ENCODE measurements at regions not wholly inside any gene's neighbourhood (a gene's known extent, or its start where the extent isn't known, plus 50 kb on each side); places are given as distances from the start of the nearest gene placed in this dataset.
"Not testable (repeated sequence)": the region's sequence is repeated elsewhere in the genome, so short reads cannot be mapped to it uniquely, and the experiment has no call there.

DNA sequence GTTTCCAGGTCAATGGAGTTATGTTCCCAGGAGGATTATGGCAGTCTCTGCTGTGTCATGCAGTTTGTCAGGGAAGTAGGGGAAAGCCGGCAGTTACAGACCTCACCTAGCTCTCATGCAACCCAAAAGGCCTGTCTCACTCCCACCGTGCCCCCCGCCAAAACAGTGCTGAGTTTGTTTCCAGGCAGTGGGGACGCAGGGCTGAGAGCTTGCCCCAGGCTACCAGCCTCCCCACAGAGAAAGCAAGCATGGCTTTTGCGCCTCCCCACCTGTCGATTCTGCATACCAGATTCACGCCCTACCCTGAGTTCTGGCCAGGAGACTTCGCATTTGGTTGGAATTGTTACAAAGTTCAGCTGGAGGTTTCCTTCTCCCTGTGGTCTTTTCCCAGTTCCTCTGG is 383.9 kb downstream of the PCDH11X start:
- H3K27ac Mint-ChIP-seq; H3K4me3 ChIP-seq (replicated peaks in 1 of 3; ENCODE audit: low read depth in 2 of 3, low read length in 3 of 3); H3K4me2 ChIP-seq (replicated peaks; ENCODE audit: extremely low read depth, low read length, poor library complexity, severe bottlenecking); H3K36me3 Mint-ChIP-seq; H2AFZ ChIP-seq (ENCODE audit: insufficient read depth, low read depth, low read length, poor library complexity, severe bottlenecking); DNase-seq; intact Hi-C loops (cut with micrococcal nuclease); H3K9me3 ChIP-seq (replicated peaks in 1 of 2; ENCODE audit: control insufficient read depth in 1 of 2, insufficient read depth in 1 of 2, low read length in 2 of 2); H3K36me3 ChIP-seq (replicated peaks in 1 of 2; ENCODE audit: control insufficient read depth in 1 of 2, insufficient read depth in 2 of 2, low read length in 2 of 2); H3K4me1 Mint-ChIP-seq; H3K27ac ChIP-seq (ENCODE audit: low read depth in 1 of 2, low read length in 2 of 2); H3K9ac ChIP-seq (ENCODE audit: insufficient read depth, low read length, poor library complexity, severe bottlenecking); H3K79me2 ChIP-seq (ENCODE audit: insufficient read depth, low read length); H3K27me3 ChIP-seq (ENCODE audit: control insufficient read depth in 2 of 2, insufficient read depth in 2 of 2, low read length in 2 of 2); H3K4me1 ChIP-seq (ENCODE audit: control insufficient read depth in 1 of 2, insufficient read depth in 2 of 2, low read length in 2 of 2); H3K4me3 Mint-ChIP-seq; H4K20me1 ChIP-seq (ENCODE audit: insufficient read depth, low read length); H3K27me3 Mint-ChIP-seq (ENCODE audit: low read depth in 3 of 3); H3K9me3 Mint-ChIP-seq: not testable (repeated sequence)
- no CpG with 5 or more reads among the region's 8 CpGs for WGBS (ENCODE audit: insufficient coverage)

- TF ChIP-seq CTCF (IDR thresholded peaks at IDR 0.05): no peak
- no peaks in the 10 kb centered on the region for H3K4me1 Mint-ChIP-seq
- DNase-seq: no peak
- Histone ChIP-seq H3K27me3 (ENCODE audit: control insufficient read depth in 2 of 2, insufficient read depth in 2 of 2, low read length in 2 of 2) (no peaks in the 10 kb centered on the region), H3K27ac (ENCODE audit: low read depth in 1 of 2, low read length in 2 of 2) (no peak overlapping the region), H3K36me3 (replicated peaks in 1 of 2; ENCODE audit: control insufficient read depth in 1 of 2, insufficient read depth in 2 of 2, low read length in 2 of 2) (no peaks in the 10 kb centered on the region), H3K4me1 (ENCODE audit: control insufficient read depth in 1 of 2, insufficient read depth in 2 of 2, low read length in 2 of 2) (no peaks in the 10 kb centered on the region), H3K9me3 (replicated peaks in 1 of 2; ENCODE audit: control insufficient read depth in 1 of 2, insufficient read depth in 1 of 2, low read length in 2 of 2) (peaks cover 0 to 4% of the 10 kb centered on the region in 2 donors), H2AFZ (ENCODE audit: insufficient read depth, low read depth, low read length, poor library complexity, severe bottlenecking) (no peak overlapping the region), H4K20me1 (ENCODE audit: insufficient read depth, low read length) (no peaks in the 10 kb centered on the region), H3K9ac (ENCODE audit: insufficient read depth, low read length, poor library complexity, severe bottlenecking) (no peak overlapping the region), H3K4me3 (replicated peaks in 1 of 3; ENCODE audit: low read depth in 2 of 3, low read length in 3 of 3) (no peak overlapping the region), H3K79me2 (ENCODE audit: insufficient read depth, low read length) (no peaks in the 10 kb centered on the region), H3K4me2 (replicated peaks; ENCODE audit: extremely low read depth, low read length, poor library complexity, severe bottlenecking) (no peak overlapping the region)
- peaks cover 0 to 4% (median 0%) of the 10 kb centered on the region in 3 donors for H3K27me3 Mint-ChIP-seq (ENCODE audit: low read depth in 3 of 3)
- intact Hi-C loops (cut with micrococcal nuclease): no loop called here
- H3K4me3 Mint-ChIP-seq: no peak overlapping the region
- H3K36me3 Mint-ChIP-seq: no peaks in the 10 kb centered on the region
- H3K27ac Mint-ChIP-seq: no peak overlapping the region
- H3K9me3 Mint-ChIP-seq: peaks cover 0 to 14% (median under 1%) of the 10 kb centered on the region in 7 donors
- no CpG with 5 or more reads among the region's 5 CpGs for WGBS (ENCODE audit: insufficient coverage)
Observed at GRCh38 chrX:92209936-92210335, 430.8 kb downstream of the PCDH11X start.

Data from CD14-positive monocyte (primary cell).